NCI-H2196 (cell line): ENCODE measurements at regions not wholly inside any gene's neighbourhood (a gene's known extent, or its start where the extent isn't known, plus 50 kb on each side); places are given as distances from the start of the nearest gene placed in this dataset.

Source experiments
- DNase-seq: peaks from one replicate; lab custom pipeline; 2025; ENCODE audit not compliant: unreplicated experiment; lab: John Stamatoyannopoulos, UW

DNA sequence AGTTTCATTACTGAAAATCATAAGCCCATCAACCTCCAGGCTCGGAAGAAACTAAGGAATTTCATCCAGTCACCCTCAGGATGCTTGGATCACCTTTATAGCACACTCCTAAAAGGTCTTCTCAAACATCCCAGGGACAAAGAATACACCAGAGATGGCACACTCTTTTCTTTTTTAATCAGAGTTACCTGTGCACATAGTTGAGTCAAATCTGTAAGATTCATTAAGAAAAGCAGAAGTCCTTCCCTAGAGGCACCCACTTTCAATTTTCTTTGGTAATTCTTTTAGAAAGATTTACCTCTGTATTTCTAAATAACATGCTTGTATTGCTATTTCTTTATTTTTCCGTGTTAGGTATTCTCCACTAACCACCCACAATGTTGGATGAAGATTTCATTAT, 50.6 kb upstream of the IL6 start:
- no peak for DNase-seq

DNA sequence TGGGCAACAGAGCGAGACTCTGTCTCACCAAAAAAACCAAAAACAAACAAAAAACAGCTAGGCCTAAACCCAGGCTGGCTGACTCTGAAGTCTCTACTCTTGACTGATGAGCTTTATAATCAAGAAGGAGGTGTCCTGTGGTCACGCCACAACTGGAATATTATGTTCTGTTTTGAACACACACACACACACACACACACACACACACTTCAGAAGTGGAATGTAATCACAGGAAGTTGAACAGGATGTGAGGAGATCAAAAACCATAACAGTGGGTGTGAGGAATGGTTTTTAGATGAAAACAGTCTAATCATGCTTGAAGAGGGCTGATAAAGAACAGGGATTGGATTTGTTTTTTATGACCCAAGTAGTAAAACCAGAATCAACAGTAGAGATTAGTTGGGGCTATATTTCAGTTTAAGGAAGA, 51.1 kb upstream of the IL6 start:
- no peak for DNase-seq

DNA sequence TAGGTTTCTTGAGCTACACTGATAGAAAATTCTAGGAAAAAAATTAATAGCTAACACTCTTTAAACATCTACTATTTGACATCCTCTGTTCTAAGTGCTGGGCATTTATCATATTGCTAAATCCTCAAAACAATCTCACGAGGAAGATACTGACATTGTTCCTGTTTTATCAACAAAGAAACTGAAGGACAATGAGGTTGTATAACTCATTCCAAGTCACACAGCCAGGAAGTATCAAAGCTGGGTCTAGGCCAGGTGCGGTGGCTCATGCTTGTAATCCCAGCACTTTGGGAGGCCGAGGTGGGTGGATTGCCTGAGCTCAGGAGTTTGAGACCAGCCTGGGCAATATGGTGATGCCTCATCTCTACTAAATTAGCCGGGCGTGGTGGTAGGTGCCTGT, 51.6 kb upstream of the IL6 start:
- DNase-seq, result no peak

DNA sequence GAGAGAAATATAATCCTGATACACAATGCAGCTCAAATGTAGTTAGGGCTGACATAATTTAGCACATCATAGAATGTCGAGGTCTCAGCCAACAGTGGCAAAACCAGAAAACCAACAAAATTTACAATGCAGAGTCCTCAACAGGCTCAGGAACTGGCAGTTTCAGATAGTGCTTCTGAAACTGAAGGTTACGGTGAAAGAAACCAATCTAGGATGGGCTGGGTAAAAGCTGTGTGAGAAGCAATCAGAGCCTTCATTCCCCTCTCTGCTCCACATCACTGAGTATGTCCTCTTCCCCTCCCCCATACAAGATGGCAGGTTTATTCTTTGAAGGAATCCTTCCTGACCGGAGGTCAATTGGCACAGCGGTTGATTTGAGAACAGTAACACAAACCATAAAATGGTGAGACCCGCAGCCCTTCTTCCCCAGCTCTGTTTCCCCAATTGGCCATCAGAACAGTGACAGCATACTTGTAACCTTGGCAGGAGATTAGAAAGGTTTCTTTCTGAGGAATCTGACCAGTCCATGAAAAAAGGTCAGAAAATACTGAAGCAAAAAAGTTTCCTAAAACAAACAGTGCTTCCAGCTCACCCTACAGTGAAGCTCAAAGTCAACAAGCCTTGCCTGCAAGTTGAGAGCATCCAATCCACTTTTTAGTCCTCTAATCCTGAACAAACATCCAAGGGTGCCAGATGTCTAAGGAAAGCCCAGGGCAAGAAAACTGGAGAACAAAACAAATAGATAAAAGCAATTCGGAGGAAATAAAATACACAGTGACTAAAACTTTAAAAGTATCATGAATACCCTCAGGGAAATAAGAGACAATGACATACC, 53.9 kb upstream of the IL6 start:
- no peak for DNase-seq

DNA sequence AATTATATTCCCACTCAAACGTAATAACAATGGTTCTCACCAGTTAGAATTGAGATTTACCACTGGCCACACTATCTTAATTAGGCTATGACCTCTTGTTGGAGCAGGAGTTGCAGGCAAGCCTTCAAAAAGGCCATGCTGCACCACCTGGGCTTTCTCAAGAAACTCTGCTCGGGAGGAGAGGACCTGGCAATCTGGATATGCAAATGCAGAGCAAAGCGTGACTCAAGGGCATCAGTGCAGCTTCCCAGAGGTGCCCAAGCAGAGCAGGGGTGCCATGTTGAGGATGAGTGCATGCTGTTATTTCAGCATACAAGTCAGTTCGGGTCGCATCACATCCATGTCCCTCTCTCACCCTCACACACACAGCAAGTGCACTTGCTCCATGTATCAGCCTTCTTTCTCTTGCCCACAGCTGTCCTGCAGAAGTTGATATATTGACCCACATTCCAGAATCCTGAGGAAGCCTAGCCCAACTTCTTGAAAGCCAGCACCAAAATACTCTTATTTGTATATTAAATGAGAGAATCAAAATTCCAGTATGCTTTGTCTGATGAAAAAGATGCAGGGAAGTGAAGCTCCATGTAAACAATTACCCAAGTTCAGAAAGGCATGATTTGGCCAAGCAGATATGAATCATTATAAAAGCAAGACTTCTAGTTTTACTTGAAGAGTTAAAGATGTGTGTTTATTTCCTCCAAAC, 55.7 kb upstream of the IL6 start:
- no peak for DNase-seq

GRCh38 chr7:22670422-22670815, 56.6 kb upstream of the IL6 start:
- DNase-seq, result no peak

DNA sequence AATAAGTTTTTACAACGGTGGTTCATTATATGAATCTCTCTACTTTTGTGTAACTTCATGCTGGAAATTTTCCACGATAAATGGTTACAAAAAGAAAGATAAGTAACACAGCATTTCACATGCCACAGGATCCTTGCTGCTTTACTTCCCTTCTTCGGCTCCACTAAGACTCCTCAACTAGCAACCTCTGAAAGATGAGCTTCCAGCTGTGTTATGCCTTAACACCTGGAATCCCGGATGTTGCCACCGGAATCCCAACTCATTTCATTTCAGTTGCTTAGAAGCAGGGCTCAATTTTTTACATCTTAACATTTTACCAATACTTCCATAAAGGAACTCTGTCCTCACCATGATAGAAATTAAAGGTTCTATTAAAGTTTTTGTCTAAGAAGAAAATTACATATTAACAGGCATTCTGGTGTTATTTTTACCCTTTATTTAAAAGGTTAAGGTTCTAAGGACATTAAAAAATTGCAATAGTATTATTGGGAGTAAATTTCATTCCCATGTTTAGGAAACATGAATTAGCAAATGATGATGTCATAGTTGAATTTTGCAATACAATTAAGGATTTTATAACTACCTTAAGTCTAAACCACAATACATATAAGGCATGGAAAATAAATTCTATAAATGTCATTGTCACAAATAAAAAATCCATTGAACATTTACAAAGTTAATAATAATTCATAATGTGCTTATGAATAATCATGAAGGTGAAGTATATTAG, 57.1 kb upstream of the IL6 start:
- DNase-seq, result no peak

GRCh38 chr7:22668971-22669401, 58.0 kb upstream of the IL6 start:
- DNase-seq, result no peak

- no peak for DNase-seq
These were observed 59.3 kb upstream of the IL6 start for GRCh38 chr7:22667562-22668239.

- no peak for DNase-seq
These were observed 59.8 kb upstream of the IL6 start for GRCh38 chr7:22667187-22667561.

- DNase-seq, result no peak
These were observed 60.3 kb upstream of the IL6 start for GRCh38 chr7:22666732-22667131.

- no peak for DNase-seq
These were observed 61.1 kb upstream of the IL6 start for GRCh38 chr7:22665923-22666322.

GRCh38 chr7:22664988-22665798, 61.8 kb upstream of the IL6 start:
- no peak for DNase-seq

GRCh38 chr7:22663721-22664120, 63.3 kb upstream of the IL6 start:
- DNase-seq, result no peak

- no peak for DNase-seq
These were observed 63.7 kb upstream of the IL6 start for GRCh38 chr7:22663357-22663718.

DNA sequence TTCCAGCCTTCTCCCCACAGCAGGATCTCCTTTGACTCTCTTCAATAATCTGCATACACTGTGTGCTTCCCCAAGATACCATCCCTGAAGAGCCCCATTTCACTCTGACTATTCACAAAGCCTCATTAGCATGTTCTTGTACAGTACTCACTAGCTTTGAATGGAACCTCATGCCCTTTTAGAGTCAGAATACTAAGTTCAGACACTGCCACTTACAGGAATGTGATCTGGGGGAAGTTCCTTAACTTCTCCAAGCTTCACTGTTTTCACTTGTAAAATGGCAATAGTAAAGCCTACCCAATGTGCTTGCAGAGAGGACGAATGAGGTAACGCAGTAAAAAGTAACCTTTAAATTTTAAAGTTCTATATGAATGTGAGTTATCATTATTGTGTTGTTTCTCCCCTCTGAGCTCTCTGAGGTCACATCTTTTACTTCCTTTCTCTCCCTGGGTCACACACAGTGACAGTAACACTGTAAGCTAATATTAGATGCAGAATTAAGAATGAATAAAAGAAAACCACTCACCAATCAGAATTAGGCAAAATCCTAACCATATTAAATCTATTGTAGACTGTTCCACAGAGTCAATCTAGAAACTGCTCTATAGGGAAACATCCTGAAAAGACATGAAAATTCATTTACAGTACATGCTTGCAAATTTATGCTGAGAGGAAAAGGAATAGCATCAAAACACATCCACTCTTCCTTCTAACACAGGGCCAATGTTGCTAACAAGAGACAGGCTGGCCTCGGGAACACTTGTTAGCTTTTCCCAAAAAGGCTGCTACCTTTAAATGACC, 64.2 kb upstream of the IL6 start:
- no peak for DNase-seq

DNA sequence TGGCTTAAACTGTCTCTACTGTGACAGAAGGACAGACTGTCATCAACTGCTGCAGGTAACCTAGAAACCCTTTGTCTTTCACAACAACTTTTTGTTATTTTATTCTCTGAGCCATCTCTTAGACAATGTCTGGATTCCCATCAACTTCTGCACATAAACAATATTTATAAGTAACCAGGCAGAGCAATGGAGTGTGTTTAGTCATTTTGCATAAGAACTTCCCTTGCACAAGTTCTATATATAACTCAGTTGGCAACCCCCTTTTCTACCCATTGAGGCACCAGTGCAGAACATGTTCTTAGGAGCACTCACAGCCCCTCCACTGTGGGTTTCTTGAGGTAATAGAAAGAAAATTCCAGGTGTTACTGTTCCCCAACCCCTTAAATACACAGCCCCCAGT, 65.0 kb upstream of the IL6 start:
- no peak for DNase-seq

GRCh38 chr7:22660732-22661131, 66.3 kb upstream of the IL6 start:
- no peak for DNase-seq

DNA sequence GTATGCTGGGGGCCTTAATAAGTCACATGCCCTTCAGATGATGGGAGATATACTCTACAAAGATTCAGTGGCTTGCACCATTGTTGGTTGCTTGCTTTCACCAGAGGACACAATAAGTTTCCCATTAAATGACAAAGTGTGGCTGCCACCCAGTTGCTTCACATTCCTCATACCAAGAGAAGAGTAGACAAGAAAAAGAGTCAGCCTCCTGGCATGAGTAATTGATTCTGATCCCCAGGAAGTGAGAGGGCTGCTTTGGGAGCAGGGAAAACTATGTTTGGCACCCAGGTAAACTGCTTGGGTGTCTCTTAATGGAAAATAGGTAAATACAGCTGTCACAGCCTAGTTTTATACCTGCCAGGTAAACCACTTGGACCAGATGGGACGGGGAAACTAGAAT, 66.7 kb upstream of the IL6 start:
- no peak for DNase-seq

DNA sequence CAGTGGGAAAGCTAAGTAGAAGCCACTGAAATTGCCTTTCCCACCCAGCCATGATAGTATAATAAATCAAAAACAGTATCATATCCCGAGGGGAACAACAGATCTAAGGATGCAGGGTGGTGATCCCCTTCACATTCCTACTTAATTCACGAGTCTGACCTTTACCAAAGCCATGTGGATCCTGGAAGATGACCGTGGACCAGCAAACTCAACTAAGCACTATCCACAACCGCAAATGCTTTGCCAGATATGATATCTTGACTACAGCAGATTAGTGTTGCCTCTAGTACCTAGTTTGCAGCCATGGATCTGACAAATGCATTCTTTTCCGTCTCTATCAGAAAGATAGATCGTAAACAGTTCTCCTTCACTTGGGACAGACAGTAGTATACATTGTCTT, 67.3 kb upstream of the IL6 start:
- no peak for DNase-seq
